ENCODE measurements at regions not wholly inside any gene's neighbourhood (a gene's known extent, or its start where the extent isn't known, plus 50 kb on each side); places are given as distances from the start of the nearest gene placed in this dataset.

- H3K9me3 ChIP-seq (ENCODE audit: low read length): no peaks in the 10 kb centered on the region
- no peak for TF ChIP-seq EZH2 (IDR thresholded peaks at IDR 0.05; ENCODE audit: borderline replicate concordance, low read length)
- TF ChIP-seq, protein P1, sequence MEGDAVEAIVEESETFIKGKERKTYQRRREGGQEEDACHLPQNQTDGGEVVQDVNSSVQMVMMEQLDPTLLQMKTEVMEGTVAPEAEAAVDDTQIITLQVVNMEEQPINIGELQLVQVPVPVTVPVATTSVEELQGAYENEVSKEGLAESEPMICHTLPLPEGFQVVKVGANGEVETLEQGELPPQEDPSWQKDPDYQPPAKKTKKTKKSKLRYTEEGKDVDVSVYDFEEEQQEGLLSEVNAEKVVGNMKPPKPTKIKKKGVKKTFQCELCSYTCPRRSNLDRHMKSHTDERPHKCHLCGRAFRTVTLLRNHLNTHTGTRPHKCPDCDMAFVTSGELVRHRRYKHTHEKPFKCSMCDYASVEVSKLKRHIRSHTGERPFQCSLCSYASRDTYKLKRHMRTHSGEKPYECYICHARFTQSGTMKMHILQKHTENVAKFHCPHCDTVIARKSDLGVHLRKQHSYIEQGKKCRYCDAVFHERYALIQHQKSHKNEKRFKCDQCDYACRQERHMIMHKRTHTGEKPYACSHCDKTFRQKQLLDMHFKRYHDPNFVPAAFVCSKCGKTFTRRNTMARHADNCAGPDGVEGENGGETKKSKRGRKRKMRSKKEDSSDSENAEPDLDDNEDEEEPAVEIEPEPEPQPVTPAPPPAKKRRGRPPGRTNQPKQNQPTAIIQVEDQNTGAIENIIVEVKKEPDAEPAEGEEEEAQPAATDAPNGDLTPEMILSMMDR (IDR thresholded peaks at IDR 0.05; ENCODE audit: low read length): no peak
- no peaks in the 10 kb centered on the region for H3K4me1 ChIP-seq (ENCODE audit: insufficient read depth, low read length, severe bottlenecking)
- no peak overlapping the region for H2AFZ ChIP-seq (ENCODE audit: low read length)
- no peak overlapping the region for H3K4me2 ChIP-seq (ENCODE audit: low read length)
- H3K27ac ChIP-seq (ENCODE audit: low read depth, low read length, poor library complexity, severe bottlenecking): no peak overlapping the region
- H3K4me3 ChIP-seq (ENCODE audit: low read depth, low read length, poor library complexity, severe bottlenecking): no peak overlapping the region
- H3K9ac ChIP-seq (ENCODE audit: low read length): no peak overlapping the region
- H4K20me1 ChIP-seq (ENCODE audit: insufficient read depth, low read length): no peaks in the 10 kb centered on the region
- H3F3A ChIP-seq (ENCODE audit: insufficient read depth, low read length): no peaks in the 10 kb centered on the region
- H3K36me3 ChIP-seq (ENCODE audit: insufficient read depth, low read length): no peaks in the 10 kb centered on the region
- H3K9me2 ChIP-seq (ENCODE audit: low read depth, low read length): no peaks in the 10 kb centered on the region
- H3K79me2 ChIP-seq (ENCODE audit: insufficient read depth, low read length): no peaks in the 10 kb centered on the region
- no peaks in the 10 kb centered on the region for H3K27me3 ChIP-seq (ENCODE audit: insufficient read depth, low read length)
These were observed 107.7 kb downstream of the HNMT start for GRCh38 chr2:138071720-138072719.

DNA sequence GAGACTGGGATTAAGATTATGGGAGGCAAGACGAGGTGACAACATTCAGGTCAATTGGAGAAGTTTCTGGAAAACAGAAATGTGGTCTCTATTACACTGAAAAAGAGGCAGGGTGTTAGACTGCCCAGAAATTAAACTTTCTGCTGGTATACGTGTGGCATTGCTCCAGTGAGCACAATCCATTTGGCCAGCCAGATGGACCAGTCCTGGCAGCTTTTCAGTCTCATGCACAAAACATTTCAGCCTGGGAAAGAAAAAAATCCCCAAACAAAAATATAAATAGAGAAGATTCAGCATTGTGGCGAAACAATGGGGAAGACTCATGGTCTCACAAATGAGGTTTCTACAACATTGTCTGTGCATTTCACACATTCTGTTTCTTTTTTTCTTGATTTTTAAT, 113.9 kb downstream of the HNMT start:
- Histone ChIP-seq H3K79me2 (ENCODE audit: insufficient read depth, low read length) (no peaks in the 10 kb centered on the region), H3F3A (ENCODE audit: insufficient read depth, low read length) (no peaks in the 10 kb centered on the region), H2AFZ (ENCODE audit: low read length) (no peak overlapping the region), H3K9ac (ENCODE audit: low read length) (no peak overlapping the region), H3K4me1 (ENCODE audit: insufficient read depth, low read length, severe bottlenecking) (no peaks in the 10 kb centered on the region), H4K20me1 (ENCODE audit: insufficient read depth, low read length) (no peaks in the 10 kb centered on the region), H3K36me3 (ENCODE audit: insufficient read depth, low read length) (no peaks in the 10 kb centered on the region), H3K9me2 (ENCODE audit: low read depth, low read length) (no peaks in the 10 kb centered on the region), H3K27ac (ENCODE audit: low read depth, low read length, poor library complexity, severe bottlenecking) (no peak overlapping the region), H3K27me3 (ENCODE audit: insufficient read depth, low read length) (no peaks in the 10 kb centered on the region), H3K9me3 (ENCODE audit: low read length) (no peaks in the 10 kb centered on the region), H3K4me3 (ENCODE audit: low read depth, low read length, poor library complexity, severe bottlenecking) (no peak overlapping the region), H3K4me2 (ENCODE audit: low read length) (no peak overlapping the region)
- TF ChIP-seq EZH2 (IDR thresholded peaks at IDR 0.05; ENCODE audit: borderline replicate concordance, low read length): no peak
- TF ChIP-seq, protein P1 (IDR thresholded peaks at IDR 0.05; ENCODE audit: low read length): no peak

GRCh38 chr2:138079976-138080375, 115.7 kb downstream of the HNMT start:
- no peak overlapping the region for H3K4me2 ChIP-seq (ENCODE audit: low read length)
- no peaks in the 10 kb centered on the region for H3K27me3 ChIP-seq (ENCODE audit: insufficient read depth, low read length)
- no peak overlapping the region for H3K27ac ChIP-seq (ENCODE audit: low read depth, low read length, poor library complexity, severe bottlenecking)
- no peaks in the 10 kb centered on the region for H4K20me1 ChIP-seq (ENCODE audit: insufficient read depth, low read length)
- H2AFZ ChIP-seq (ENCODE audit: low read length): no peak overlapping the region
- H3K79me2 ChIP-seq (ENCODE audit: insufficient read depth, low read length): no peaks in the 10 kb centered on the region
- H3K9me2 ChIP-seq (ENCODE audit: low read depth, low read length): no peaks in the 10 kb centered on the region
- H3K4me1 ChIP-seq (ENCODE audit: insufficient read depth, low read length, severe bottlenecking): no peaks in the 10 kb centered on the region
- no peaks in the 10 kb centered on the region for H3K36me3 ChIP-seq (ENCODE audit: insufficient read depth, low read length)
- H3K4me3 ChIP-seq (ENCODE audit: low read depth, low read length, poor library complexity, severe bottlenecking): no peak overlapping the region
- TF ChIP-seq EZH2 (IDR thresholded peaks at IDR 0.05; ENCODE audit: borderline replicate concordance, low read length): no peak
- TF ChIP-seq, protein P1 (IDR thresholded peaks at IDR 0.05; ENCODE audit: low read length): no peak
- H3K9me3 ChIP-seq (ENCODE audit: low read length): no peaks in the 10 kb centered on the region
- no peaks in the 10 kb centered on the region for H3F3A ChIP-seq (ENCODE audit: insufficient read depth, low read length)
- no peak overlapping the region for H3K9ac ChIP-seq (ENCODE audit: low read length)
